SJCRH30 (cell line): ENCODE measurements at regions not wholly inside any gene's neighbourhood (a gene's known extent, or its start where the extent isn't known, plus 50 kb on each side); places are given as distances from the start of the nearest gene placed in this dataset.
A peak's percentile ranks its signal among the peaks of the same experiment; 100 is the strongest.

ENCODE experiments used
- DNase-seq, 2 experiments: peaks; one replicate each; pipeline ENCODE4 v3.0.0-alpha.2; 2015 to 2020
- H3K27ac ChIP-seq: fragments of 250-450 bp; sonication (Bioruptor Pico); 2 replicates; pipeline ENCODE4 v1.5.1; 2020; ENCODE audit warnings: mild to moderate bottlenecking, moderate library complexity
- H3K27me3 ChIP-seq: fragments of 250-450 bp; sonication (Bioruptor Pico); 2 replicates; pipeline ENCODE4 v1.5.1; 2020; ENCODE audit warnings: mild to moderate bottlenecking, moderate library complexity
- H3K36me3 ChIP-seq: fragments of 250-450 bp; sonication (Bioruptor Pico); 2 replicates; pipeline ENCODE4 v1.5.1; 2020; ENCODE audit warnings: mild to moderate bottlenecking, moderate library complexity
- H3K4me1 ChIP-seq: fragments of 250-450 bp; sonication (Bioruptor Pico); 2 replicates; pipeline ENCODE4 v1.5.1; 2020; ENCODE audit warnings: mild to moderate bottlenecking, moderate library complexity
- H3K4me3 ChIP-seq: fragments of 250-450 bp; sonication (Bioruptor Pico); 2 replicates; pipeline ENCODE4 v1.5.1; 2020; ENCODE audit warnings: mild to moderate bottlenecking, moderate library complexity
- H3K9me3 ChIP-seq: fragments of 250-450 bp; sonication (Bioruptor Pico); replicated peaks from 2 replicates; pipeline ENCODE4 v1.5.1; 2020; ENCODE audit warnings: mild to moderate bottlenecking, moderate library complexity

DNA sequence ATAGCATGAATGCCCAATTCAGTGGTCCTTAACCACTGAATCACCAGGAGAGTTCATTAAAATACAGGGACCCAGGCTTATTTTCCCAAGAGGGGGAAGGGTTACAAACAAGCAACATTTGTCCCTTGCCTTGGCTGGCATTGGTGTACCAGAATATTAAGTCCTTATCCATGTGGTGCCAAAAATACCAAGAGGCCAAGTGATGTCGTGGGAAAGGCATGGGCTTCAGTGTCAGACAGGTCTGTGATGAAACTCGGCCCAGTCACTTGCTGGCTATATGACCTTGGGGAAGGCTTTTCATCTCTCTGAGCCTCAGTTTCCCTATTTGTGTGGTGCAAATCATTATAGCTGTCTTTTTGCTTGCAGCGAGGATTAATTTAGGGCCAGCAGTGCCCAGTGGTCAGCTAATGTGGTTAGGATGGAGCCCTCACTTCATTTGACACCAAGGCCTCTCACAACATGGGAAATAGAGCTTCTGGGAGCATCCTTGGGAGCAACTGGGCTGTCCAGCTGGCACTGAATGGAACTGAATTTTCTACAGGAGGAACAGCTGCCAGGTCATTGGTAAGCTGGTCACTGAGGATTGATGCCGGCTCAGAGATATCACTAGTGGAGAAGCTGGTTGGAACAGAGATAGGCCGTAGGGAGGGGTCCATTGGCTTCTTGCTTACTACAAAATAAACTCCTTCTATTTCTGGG, 77.2 kb upstream of the PPP2R5A start:
- no peaks in the 10 kb centered on the region for H3K4me1 ChIP-seq
- H3K27ac ChIP-seq = no peak overlapping the region
- no peaks in the 10 kb centered on the region for H3K36me3 ChIP-seq
- no peaks in the 10 kb centered on the region for H3K27me3 ChIP-seq
- H3K4me3 ChIP-seq = no peak overlapping the region
- DNase-seq = no peak
- no peaks in the 10 kb centered on the region for H3K9me3 ChIP-seq

DNA sequence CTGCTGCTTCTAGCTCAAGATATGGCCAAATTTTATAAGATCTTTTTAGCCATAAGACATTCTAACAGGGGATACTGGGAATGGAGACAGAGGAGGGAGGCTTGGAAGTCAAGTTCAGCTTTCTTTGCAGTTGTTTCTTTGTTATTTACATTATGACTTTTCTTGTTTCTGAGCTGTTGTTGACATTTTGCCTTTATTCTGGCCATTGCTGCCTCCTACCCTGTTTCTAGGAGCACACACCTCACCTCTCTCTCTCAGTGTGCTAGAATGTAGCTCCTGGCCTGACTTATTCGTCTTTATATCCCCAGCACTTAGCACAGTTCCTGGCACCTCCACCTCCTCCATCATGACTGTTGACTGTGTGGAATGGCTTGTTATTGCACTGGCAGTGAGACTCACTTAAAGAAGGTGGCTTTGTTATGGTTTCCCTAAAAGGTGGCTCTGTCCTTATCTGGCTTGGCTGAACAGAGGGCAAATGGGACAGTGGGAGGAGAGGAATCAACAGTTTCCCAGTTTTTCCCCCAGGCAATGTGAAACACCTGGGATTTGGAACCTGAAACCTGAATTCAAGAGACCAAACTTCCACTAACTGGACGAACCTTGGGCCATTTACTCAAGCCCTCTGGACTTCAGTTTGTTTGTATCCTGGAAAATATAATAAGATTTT, 76.1 kb upstream of the PPP2R5A start:
- no peak for DNase-seq
- H3K4me3 ChIP-seq = no peak overlapping the region

DNA sequence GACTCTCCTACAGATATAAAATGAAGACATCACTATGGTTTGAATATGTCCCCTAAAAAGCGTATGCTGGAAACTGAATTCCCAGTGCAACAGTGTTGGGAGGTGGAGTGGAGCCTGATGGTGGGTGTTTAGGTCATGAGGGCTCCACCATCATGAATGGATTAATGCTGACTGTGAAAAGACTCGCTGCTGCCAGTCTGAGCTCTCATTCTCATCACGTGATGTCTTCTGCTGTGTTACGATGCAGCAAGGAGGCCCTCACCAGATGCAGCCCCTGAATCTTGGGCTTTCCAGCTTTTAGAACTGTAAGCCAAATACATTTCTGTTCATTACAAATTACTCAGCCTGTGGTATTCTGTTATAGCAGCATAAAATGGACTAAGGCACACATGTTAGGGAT, 73.8 kb upstream of the PPP2R5A start:
- H3K9me3 ChIP-seq = no peaks in the 10 kb centered on the region
- no peak overlapping the region for H3K27ac ChIP-seq
- no peaks in the 10 kb centered on the region for H3K36me3 ChIP-seq
- no peak for DNase-seq
- no peaks in the 10 kb centered on the region for H3K4me1 ChIP-seq
- H3K27me3 ChIP-seq = no peaks in the 10 kb centered on the region
- H3K4me3 ChIP-seq = no peak overlapping the region

More for the DNA sequence above, 76.1 kb upstream of the PPP2R5A start:
- Histone ChIP-seq H3K27me3 (no peaks in the 10 kb centered on the region), H3K27ac (no peak overlapping the region), H3K9me3 (no peaks in the 10 kb centered on the region), H3K36me3 (no peaks in the 10 kb centered on the region), H3K4me1 (no peaks in the 10 kb centered on the region)

DNA sequence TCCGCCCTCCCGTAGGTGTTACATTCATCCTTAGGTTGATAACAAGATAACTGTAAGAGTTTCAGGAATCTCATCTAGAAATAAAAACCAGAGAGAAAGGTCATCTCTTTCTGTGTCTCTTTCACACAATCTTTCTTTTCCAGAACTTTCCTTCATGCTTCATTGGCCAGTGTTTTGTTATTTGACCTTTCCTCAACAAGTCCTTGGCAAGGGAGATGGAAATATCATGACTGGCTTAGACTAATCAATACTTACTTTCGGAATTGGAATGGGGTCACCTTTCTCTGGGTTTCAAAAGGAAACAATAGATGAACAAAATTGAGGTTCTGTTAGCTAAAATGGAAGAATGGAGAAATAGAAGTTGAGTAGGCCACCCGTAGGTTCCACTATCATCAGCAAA, 72.9 kb upstream of the PPP2R5A start:
- no peaks in the 10 kb centered on the region for H3K27me3 ChIP-seq
- no peak for DNase-seq
- H3K4me1 ChIP-seq = no peaks in the 10 kb centered on the region
- H3K4me3 ChIP-seq = no peak overlapping the region
- H3K36me3 ChIP-seq = no peaks in the 10 kb centered on the region
- no peaks in the 10 kb centered on the region for H3K9me3 ChIP-seq
- no peak overlapping the region for H3K27ac ChIP-seq

GRCh38 chr1:212212906-212213305, 72.3 kb upstream of the PPP2R5A start:
- H3K4me1 ChIP-seq = peaks cover under 1% of the 10 kb centered on the region; the same call in 1 of the 2 replicates
- no peaks in the 10 kb centered on the region for H3K36me3 ChIP-seq
- no peak overlapping the region for H3K27ac ChIP-seq
- DNase-seq = no peak
- no peaks in the 10 kb centered on the region for H3K9me3 ChIP-seq
- no peaks in the 10 kb centered on the region for H3K27me3 ChIP-seq
- H3K4me3 ChIP-seq = no peak overlapping the region

DNA sequence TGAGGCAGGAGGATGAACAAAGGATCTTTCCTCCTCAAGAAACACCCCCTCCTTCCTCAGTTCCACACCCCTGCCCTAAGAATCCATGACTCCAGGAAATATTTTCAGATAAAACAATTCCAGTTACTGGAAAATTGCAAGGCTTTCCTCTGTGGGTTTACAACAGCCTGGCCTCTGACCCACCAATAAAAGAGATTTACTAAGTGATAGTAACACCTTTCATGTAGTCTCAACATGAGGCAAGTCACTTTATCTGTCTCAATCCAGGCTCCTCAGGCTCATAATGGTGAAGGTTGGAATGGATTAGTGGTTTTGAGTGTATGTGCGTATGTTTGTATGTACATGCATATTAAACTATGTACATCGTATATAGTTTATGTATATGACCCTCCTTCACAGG, 71.4 kb upstream of the PPP2R5A start:
- Histone ChIP-seq H3K4me3 (no peak overlapping the region), H3K9me3 (no peaks in the 10 kb centered on the region), H3K27me3 (no peaks in the 10 kb centered on the region), H3K4me1 (peaks cover 10% of the 10 kb centered on the region), H3K36me3 (no peaks in the 10 kb centered on the region), H3K27ac (no peak overlapping the region)
- DNase-seq = no peak

GRCh38 chr1:212214325-212214724, 70.9 kb upstream of the PPP2R5A start:
- no peak for DNase-seq
- no peaks in the 10 kb centered on the region for H3K36me3 ChIP-seq
- H3K4me3 ChIP-seq = no peak overlapping the region
- H3K27me3 ChIP-seq = no peaks in the 10 kb centered on the region
- peaks cover 15% of the 10 kb centered on the region for H3K4me1 ChIP-seq
- H3K9me3 ChIP-seq = no peaks in the 10 kb centered on the region
- H3K27ac ChIP-seq = no peak overlapping the region

DNA sequence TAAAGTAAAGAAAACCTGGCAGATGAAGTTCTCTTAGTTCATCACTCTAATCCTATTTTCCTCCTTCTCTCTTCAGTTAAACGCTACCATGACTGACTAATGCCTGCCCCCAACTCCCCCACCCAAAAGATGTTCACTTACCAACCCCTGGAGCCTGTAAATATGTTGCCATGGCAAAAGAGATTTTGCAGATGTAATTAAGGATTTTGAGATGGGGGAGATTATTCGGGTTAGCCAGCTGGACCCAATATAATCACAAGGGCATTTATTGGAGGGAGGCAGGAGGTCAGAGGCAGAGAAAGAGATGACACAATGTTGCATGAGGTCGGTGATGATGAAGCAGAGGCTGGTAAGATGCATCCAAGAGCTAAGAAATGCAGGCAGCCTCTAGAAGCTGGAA, 69.3 kb upstream of the PPP2R5A start:
- DNase-seq = no peak
- Histone ChIP-seq H3K4me3 (no peak overlapping the region), H3K9me3 (no peaks in the 10 kb centered on the region), H3K4me1 (peaks cover 23% of the 10 kb centered on the region), H3K36me3 (no peaks in the 10 kb centered on the region), H3K27me3 (no peaks in the 10 kb centered on the region), H3K27ac (no peak overlapping the region)

DNA sequence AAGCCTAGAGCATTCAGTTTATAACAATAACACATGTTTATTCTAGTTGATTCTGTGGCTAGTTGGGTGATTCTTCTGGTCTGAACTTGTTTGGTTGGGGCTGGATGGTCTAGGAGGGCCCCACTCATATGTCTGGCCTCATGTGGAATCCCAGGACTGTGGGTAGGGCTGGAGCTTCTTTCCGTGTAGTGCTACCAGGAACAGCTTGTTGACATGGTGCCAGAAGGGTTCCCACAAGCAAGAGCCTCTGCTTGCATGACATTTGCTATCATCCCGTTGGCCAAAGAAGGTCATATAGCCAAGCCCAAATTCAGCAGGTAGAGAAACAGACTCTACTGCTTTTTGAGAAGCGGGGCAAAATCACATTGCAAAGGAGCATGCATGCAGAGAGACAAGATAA, 67.6 kb upstream of the PPP2R5A start:
- Histone ChIP-seq H3K27me3 (no peaks in the 10 kb centered on the region), H3K27ac (no peak overlapping the region), H3K36me3 (no peaks in the 10 kb centered on the region), H3K4me1 (peaks cover 31% of the 10 kb centered on the region), H3K4me3 (no peak overlapping the region), H3K9me3 (no peaks in the 10 kb centered on the region)
- no peak for DNase-seq

DNA sequence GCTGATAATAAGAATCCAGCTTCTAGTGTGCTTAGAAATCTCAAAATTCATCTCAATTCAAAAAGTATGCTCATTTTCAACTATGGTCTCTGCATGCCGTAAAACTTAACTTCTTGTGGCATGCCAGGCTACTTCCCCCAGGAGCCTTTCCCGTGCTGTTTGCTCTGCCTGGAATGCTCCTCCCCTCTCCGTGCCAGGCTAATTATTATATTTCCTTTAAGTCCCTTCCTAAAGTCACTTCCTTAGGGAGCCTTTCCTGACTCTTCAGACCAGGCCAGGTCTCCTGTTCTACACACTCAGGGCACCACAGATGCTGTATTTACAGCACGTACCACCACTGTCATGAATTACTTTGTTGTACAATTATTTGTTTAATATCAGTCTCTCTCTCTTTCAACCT, 67.1 kb upstream of the PPP2R5A start:
- no peak for DNase-seq
- Histone ChIP-seq H3K9me3 (no peaks in the 10 kb centered on the region), H3K4me3 (no peak overlapping the region), H3K27ac (no peak overlapping the region), H3K4me1 (peaks cover 31% of the 10 kb centered on the region), H3K27me3 (no peaks in the 10 kb centered on the region), H3K36me3 (no peaks in the 10 kb centered on the region)

- peak; percentile 15 to 55 for DNase-seq
- Histone ChIP-seq H3K4me3 (no peak overlapping the region), H3K4me1 (peaks cover 31% of the 10 kb centered on the region), H3K9me3 (no peaks in the 10 kb centered on the region), H3K27me3 (no peaks in the 10 kb centered on the region), H3K27ac (no peak overlapping the region), H3K36me3 (no peaks in the 10 kb centered on the region)
Observed at GRCh38 chr1:212218911-212219310, 66.3 kb upstream of the PPP2R5A start.

- Histone ChIP-seq H3K9me3 (no peaks in the 10 kb centered on the region), H3K4me3 (no peak overlapping the region; the same call in 1 of the 2 replicates), H3K27ac (peak overlapping the region; percentile 6; the same call in 1 of the 2 replicates), H3K4me1 (peaks cover 31% of the 10 kb centered on the region), H3K36me3 (no peaks in the 10 kb centered on the region), H3K27me3 (no peaks in the 10 kb centered on the region)
- peak; percentile 28 to 47 for DNase-seq
Observed at GRCh38 chr1:212219679-212220463, 65.3 kb upstream of the PPP2R5A start.

GRCh38 chr1:212221801-212222200, 63.4 kb upstream of the PPP2R5A start:
- DNase-seq = peak; percentile 48 to 57
- no peaks in the 10 kb centered on the region for H3K36me3 ChIP-seq
- H3K27me3 ChIP-seq = no peaks in the 10 kb centered on the region
- H3K4me3 ChIP-seq = no peak overlapping the region
- no peaks in the 10 kb centered on the region for H3K9me3 ChIP-seq
- no peak overlapping the region for H3K27ac ChIP-seq
- peaks cover 31% of the 10 kb centered on the region for H3K4me1 ChIP-seq

- Histone ChIP-seq H3K4me1 (peaks cover 18% of the 10 kb centered on the region), H3K4me3 (no peak overlapping the region), H3K27ac (no peak overlapping the region), H3K36me3 (no peaks in the 10 kb centered on the region), H3K27me3 (no peaks in the 10 kb centered on the region), H3K9me3 (no peaks in the 10 kb centered on the region)
- DNase-seq = no peak
Observed at GRCh38 chr1:212224102-212224501, 61.1 kb upstream of the PPP2R5A start.

- no peak overlapping the region for H3K4me3 ChIP-seq
- peaks cover 8% of the 10 kb centered on the region for H3K4me1 ChIP-seq
- no peaks in the 10 kb centered on the region for H3K36me3 ChIP-seq
- no peaks in the 10 kb centered on the region for H3K9me3 ChIP-seq
- no peak overlapping the region for H3K27ac ChIP-seq
- DNase-seq = no peak
- no peaks in the 10 kb centered on the region for H3K27me3 ChIP-seq
Observed at GRCh38 chr1:212225416-212225815, 59.8 kb upstream of the PPP2R5A start.
